ENCODE measurements at regions not wholly inside any gene's neighbourhood (a gene's known extent, or its start where the extent isn't known, plus 50 kb on each side); places are given as distances from the start of the nearest gene placed in this dataset.

DNA sequence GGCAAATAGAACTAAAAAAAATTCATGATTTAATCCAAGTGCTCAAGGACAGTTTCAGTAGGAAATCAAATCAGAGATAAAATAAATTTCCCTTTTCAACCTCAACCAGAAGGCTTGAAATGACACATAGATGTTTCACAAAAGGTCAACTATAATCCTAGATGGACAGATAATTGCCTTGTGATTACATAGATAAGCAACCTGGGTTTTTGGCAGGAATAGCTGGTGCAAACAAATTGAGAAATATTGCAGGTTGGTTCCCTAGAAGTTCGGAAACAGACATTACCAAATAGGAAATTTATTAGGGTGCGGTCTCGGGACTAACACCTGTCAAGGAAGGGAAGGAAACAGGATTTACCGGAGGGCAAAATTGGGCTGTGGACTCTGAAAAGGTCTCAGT, 497.5 kb downstream of the COG6 start:
- H3K4me3 ChIP-seq (ENCODE audit: low read length): no peak overlapping the region
- DNase-seq (ENCODE audit: low read depth): no peak
- TF ChIP-seq, protein P1, sequence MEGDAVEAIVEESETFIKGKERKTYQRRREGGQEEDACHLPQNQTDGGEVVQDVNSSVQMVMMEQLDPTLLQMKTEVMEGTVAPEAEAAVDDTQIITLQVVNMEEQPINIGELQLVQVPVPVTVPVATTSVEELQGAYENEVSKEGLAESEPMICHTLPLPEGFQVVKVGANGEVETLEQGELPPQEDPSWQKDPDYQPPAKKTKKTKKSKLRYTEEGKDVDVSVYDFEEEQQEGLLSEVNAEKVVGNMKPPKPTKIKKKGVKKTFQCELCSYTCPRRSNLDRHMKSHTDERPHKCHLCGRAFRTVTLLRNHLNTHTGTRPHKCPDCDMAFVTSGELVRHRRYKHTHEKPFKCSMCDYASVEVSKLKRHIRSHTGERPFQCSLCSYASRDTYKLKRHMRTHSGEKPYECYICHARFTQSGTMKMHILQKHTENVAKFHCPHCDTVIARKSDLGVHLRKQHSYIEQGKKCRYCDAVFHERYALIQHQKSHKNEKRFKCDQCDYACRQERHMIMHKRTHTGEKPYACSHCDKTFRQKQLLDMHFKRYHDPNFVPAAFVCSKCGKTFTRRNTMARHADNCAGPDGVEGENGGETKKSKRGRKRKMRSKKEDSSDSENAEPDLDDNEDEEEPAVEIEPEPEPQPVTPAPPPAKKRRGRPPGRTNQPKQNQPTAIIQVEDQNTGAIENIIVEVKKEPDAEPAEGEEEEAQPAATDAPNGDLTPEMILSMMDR (conservative IDR thresholded peaks at IDR 0.05; ENCODE audit: low read length): no peak

DNA sequence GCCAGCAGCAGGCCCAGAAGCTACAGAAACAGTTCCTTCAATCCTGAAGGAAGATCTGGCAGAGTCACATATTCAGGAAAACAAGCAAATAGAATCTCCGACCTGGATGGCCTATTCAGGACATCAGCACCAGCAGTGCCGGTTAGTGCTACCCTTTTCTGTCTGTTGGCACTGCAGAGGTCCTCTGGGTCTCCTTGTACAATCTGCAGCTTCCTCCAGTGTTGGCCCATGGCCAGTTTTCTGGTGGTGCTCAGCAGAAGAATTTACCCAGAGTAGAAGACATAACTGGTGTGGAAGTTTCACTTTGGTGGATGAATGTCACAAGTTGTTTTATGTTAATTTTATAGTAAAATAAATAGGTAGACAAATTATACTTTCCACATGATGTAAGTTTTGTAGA, 498.1 kb downstream of the COG6 start:
- DNase-seq (ENCODE audit: low read depth): no peak
- no peak overlapping the region for H3K4me3 ChIP-seq (ENCODE audit: low read length)
- TF ChIP-seq, protein P1 (conservative IDR thresholded peaks at IDR 0.05; ENCODE audit: low read length): no peak

DNA sequence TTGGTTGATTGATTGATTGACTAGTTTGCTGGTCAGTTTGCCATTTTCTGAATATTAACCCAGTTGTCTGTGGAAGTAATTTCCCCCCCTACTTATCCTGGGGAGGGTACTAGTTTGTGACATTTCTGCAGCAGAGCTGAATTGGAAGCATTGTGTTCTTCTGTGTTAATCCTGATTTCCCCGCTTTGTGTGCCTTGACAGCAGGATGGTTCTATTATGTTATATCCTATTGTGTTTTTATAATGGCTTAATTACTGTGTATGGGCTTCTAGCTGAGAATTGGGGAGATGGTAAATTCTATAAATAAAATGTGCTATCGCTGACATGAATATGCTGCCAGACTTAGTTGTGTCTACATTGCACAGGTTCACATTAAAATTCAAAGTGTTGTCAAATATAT, 499.7 kb downstream of the COG6 start:
- no peak overlapping the region for H3K4me3 ChIP-seq (ENCODE audit: low read length)
- TF ChIP-seq, protein P1 (conservative IDR thresholded peaks at IDR 0.05; ENCODE audit: low read length): no peak
- no peak for DNase-seq (ENCODE audit: low read depth)

DNA sequence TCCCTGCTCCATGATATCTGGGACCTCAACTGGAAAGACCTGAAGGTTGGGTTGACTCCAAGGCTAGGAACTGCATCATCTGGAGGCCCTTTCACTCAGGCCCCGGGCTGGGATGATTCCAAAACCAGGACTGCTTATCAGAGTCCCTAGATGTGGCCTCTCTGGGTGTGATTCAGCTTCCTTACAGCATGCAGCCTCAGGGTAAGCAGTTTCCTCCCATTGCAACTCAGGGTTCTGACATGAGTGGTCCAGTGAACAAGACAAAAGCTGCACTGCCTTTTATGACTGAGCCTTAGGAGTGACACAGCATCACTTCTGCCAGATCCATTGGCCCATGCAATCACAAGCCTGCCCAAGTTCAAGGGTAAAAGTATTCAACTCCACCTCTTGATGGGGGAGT, 502.8 kb downstream of the COG6 start:
- no peak overlapping the region for H3K4me3 ChIP-seq (ENCODE audit: low read length)
- TF ChIP-seq, protein P1 (conservative IDR thresholded peaks at IDR 0.05; ENCODE audit: low read length): no peak
- no peak for DNase-seq (ENCODE audit: low read depth)

DNA sequence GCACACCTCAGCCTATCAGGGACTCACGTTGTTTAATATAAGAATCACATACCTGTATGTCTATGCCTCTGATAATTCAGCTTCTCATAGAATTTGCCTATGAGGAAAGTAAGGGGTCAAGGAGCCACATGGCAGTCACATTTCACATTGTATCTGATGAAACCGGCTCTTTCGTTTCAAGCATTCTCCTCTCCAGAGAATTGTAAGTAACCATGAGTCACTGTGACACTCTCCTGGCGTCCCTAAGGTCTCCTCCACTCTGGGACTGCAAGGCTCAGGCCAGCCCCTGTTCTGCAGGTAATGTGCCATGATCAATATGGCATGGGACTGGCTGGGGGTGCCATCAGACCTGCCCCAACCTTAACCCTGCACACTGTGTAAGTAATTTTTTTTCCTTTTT, 503.3 kb downstream of the COG6 start:
- no peak for DNase-seq (ENCODE audit: low read depth)
- H3K4me3 ChIP-seq (ENCODE audit: low read length): no peak overlapping the region
- TF ChIP-seq, protein P1 (conservative IDR thresholded peaks at IDR 0.05; ENCODE audit: low read length): no peak

DNA sequence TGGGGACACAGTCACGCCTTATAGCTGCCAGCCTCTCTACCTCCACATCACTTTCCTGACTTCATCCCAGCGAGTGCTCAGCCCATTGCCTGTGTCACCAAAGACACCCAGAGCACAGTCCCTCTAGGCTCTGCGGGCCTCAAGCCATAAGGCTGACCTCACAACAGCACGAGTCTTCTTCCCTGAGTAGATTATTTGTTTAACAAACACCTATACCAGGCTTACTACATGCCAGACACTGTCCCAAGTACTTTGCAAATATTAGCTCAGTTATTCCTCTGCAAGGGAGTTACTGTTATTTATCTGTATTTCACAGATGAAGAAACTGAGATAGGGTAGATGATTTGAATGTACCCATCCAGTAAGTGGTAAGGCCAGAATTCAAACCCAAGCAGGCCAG, 504.3 kb downstream of the COG6 start:
- TF ChIP-seq, protein P1 (conservative IDR thresholded peaks at IDR 0.05; ENCODE audit: low read length): no peak
- DNase-seq (ENCODE audit: low read depth): no peak

DNA sequence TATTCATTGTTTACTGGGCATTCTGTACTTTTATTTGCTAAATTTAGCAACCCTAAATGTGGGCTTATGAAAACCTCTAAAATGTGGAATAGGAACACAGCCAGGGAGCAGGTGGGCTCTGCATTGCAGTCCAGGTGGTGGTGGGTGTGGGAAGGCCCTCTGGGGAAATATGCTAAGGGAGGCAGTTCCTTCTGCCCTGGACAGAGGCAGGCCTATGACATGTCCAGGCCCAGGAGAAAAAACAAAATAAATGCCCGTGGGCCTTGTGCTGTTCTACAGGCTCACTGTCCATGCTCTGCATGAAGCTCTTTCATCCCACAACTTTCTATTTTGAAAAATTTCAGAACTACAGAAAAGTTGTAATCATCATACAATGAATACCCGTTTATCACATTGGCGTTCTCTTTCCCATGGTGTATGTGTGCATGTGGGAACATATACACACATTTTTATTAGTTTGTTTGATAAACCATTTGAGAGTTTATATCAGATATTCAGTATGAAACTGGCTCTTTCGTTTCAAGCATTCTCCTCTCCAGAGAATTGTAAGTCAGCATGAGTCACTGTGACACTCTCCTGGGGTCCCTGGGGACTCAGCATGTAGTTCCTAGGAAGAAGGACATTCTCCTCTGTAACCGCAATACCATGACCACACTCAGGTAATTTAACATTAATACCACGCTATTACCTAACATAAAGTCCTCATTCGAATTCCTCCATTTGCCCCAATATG, 505.3 kb downstream of the COG6 start:
- TF ChIP-seq, protein P1 (conservative IDR thresholded peaks at IDR 0.05; ENCODE audit: low read length): no peak
- no peak overlapping the region for H3K4me3 ChIP-seq (ENCODE audit: low read length)
- no peak for DNase-seq (ENCODE audit: low read depth)

More for the DNA sequence above, 504.3 kb downstream of the COG6 start:
- no peak overlapping the region for H3K4me3 ChIP-seq (ENCODE audit: low read length)

Data from AG10803 (cell line).